ENCODE measurements at regions not wholly inside any gene's neighbourhood (a gene's known extent, or its start where the extent isn't known, plus 50 kb on each side); places are given as distances from the start of the nearest gene placed in this dataset.

GRCh38 chr12:30874455-30875321 lies 51.9 kb upstream of the TSPAN11 start:
- Mint-ChIP-seq H3K27ac (no peak overlapping the region), H3K27me3 (peaks cover 32% of the 10 kb centered on the region), H3K9me3 (peaks cover 2% of the 10 kb centered on the region), H3K4me3 (no peak overlapping the region), H3K36me3 (no peaks in the 10 kb centered on the region), H3K4me1 (no peaks in the 10 kb centered on the region)
- ATAC-seq = no peak

GRCh38 chr12:30870491-30871265 lies 55.9 kb upstream of the TSPAN11 start:
- Mint-ChIP-seq H3K9me3 (peaks cover 11% of the 10 kb centered on the region), H3K4me3 (no peak overlapping the region), H3K27me3 (peaks cover 8% of the 10 kb centered on the region), H3K4me1 (no peaks in the 10 kb centered on the region), H3K36me3 (no peaks in the 10 kb centered on the region), H3K27ac (no peak overlapping the region)
- no peak for ATAC-seq

DNA sequence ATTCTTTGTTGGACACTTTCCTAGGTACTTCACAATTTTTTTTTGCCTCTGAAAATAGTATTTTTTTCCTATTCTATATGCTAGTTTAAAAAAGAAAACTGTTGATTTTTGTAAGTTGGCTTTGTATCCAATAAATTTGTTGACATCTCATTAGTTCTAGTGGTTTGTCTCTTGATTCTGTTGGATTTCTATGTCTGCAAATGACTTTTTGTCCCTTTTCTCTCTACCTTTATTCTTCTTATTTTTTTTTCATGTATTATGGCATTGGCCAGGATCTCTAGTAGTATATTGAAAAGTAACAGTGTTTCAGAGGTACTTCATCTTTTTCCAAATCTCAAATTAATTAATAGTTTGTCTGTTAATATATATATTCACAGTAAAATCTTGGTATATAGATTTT lies 59.1 kb upstream of the TSPAN11 start:
- Mint-ChIP-seq H3K36me3 (no peaks in the 10 kb centered on the region), H3K27me3 (peaks cover 8% of the 10 kb centered on the region), H3K9me3 (peaks cover 14% of the 10 kb centered on the region), H3K4me3 (no peak overlapping the region), H3K27ac (no peak overlapping the region), H3K4me1 (no peaks in the 10 kb centered on the region)
- no peak for ATAC-seq

DNA sequence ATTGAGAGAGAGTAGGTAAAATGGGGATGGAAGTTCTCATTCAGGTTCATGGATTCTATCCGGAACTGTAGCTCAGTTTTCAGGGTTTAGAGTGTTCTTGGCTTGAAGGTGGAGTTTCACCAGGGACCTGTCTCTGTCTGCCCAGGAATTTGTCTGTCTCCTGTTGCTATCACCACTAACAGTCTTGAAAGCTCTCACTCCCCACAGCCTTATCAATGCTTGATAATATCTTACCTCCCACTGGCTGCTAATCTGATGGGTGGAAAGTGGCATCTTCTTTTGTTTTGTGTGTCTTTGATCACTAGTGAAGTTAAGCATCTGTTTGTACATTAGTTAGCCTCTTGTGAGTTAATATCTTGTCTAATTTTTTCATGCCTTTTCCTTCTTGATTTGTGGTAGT lies 60.3 kb upstream of the TSPAN11 start:
- Mint-ChIP-seq H3K9me3 (peaks cover 14% of the 10 kb centered on the region), H3K36me3 (no peaks in the 10 kb centered on the region), H3K27me3 (peaks cover 8% of the 10 kb centered on the region), H3K4me3 (no peak overlapping the region), H3K27ac (no peak overlapping the region), H3K4me1 (no peaks in the 10 kb centered on the region)
- no peak for ATAC-seq

- no peaks in the 10 kb centered on the region for H3K4me1 Mint-ChIP-seq
- H3K9me3 Mint-ChIP-seq = peaks cover 9% of the 10 kb centered on the region
- no peaks in the 10 kb centered on the region for H3K27me3 Mint-ChIP-seq
- H3K4me3 Mint-ChIP-seq = no peak overlapping the region
- no peaks in the 10 kb centered on the region for H3K36me3 Mint-ChIP-seq
- H3K27ac Mint-ChIP-seq = no peak overlapping the region
- ATAC-seq = no peak
Measured at GRCh38 chr12:30863839-30864238, 62.7 kb upstream of the TSPAN11 start.

DNA sequence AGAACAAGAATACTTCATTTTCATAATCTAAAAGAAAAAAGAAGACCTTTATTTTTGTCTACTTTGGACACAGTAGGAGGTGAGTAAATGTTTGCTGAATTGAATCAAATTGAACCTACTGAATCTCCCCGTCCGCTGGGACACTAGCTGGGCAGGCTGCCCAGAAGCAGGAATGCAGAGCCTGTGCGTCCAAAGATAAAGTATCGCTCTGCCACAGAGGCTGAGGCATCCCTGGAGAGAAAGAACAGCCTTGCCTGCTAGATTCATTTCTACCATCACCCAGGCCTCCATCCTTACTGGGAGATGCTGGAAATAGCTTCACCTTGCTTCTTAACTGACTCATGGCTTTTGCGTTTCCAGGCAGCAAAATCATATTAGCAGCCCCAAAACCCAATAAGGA lies 64.1 kb upstream of the TSPAN11 start:
- ATAC-seq = no peak
- H3K9me3 Mint-ChIP-seq = peaks cover 9% of the 10 kb centered on the region
- H3K36me3 Mint-ChIP-seq = no peaks in the 10 kb centered on the region
- H3K4me1 Mint-ChIP-seq = no peaks in the 10 kb centered on the region
- no peak overlapping the region for H3K4me3 Mint-ChIP-seq
- no peak overlapping the region for H3K27ac Mint-ChIP-seq
- H3K27me3 Mint-ChIP-seq = no peaks in the 10 kb centered on the region

GRCh38 chr12:30859226-30859625 lies 67.3 kb upstream of the TSPAN11 start:
- no peaks in the 10 kb centered on the region for H3K4me1 Mint-ChIP-seq
- H3K36me3 Mint-ChIP-seq = no peaks in the 10 kb centered on the region
- H3K9me3 Mint-ChIP-seq = no peaks in the 10 kb centered on the region
- H3K4me3 Mint-ChIP-seq = no peak overlapping the region
- no peaks in the 10 kb centered on the region for H3K27me3 Mint-ChIP-seq
- H3K27ac Mint-ChIP-seq = no peak overlapping the region
- no peak for ATAC-seq

DNA sequence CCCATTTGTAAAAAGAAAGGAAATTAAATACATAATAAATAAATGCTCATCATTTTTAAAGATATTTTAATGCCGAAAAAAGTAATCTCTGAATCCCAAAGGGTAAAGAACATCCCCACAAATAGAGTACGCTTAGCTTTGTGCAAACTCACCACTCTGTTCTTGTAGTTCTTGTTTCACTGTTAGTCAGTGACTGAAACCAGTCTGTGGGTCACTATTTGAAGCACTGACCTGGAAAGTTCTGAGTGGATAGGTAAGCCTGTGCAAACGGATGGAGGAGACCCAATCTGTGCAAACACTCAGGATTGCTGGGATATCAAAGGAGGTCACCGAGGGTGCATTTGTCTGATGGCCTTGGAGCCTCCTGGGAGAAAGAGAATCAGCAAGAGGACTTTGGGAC lies 68.1 kb upstream of the TSPAN11 start:
- Mint-ChIP-seq H3K4me1 (no peaks in the 10 kb centered on the region), H3K4me3 (no peak overlapping the region), H3K36me3 (no peaks in the 10 kb centered on the region), H3K27ac (no peak overlapping the region), H3K27me3 (no peaks in the 10 kb centered on the region), H3K9me3 (no peaks in the 10 kb centered on the region)
- peak; percentile 17 for ATAC-seq

- Mint-ChIP-seq H3K4me3 (no peak overlapping the region), H3K27ac (no peak overlapping the region), H3K4me1 (peaks cover 9% of the 10 kb centered on the region), H3K9me3 (no peaks in the 10 kb centered on the region), H3K36me3 (no peaks in the 10 kb centered on the region), H3K27me3 (no peaks in the 10 kb centered on the region)
- ATAC-seq = peak; percentile 49
Measured at GRCh38 chr12:30853561-30854133, 72.9 kb upstream of the TSPAN11 start.

GRCh38 chr12:30850684-30851083 lies 75.9 kb upstream of the TSPAN11 start:
- no peak for ATAC-seq
- Mint-ChIP-seq H3K36me3 (no peaks in the 10 kb centered on the region), H3K4me3 (peak overlapping the region; percentile 21), H3K27me3 (no peaks in the 10 kb centered on the region), H3K9me3 (no peaks in the 10 kb centered on the region), H3K27ac (peak overlapping the region; percentile 91), H3K4me1 (peaks cover 9% of the 10 kb centered on the region)

DNA sequence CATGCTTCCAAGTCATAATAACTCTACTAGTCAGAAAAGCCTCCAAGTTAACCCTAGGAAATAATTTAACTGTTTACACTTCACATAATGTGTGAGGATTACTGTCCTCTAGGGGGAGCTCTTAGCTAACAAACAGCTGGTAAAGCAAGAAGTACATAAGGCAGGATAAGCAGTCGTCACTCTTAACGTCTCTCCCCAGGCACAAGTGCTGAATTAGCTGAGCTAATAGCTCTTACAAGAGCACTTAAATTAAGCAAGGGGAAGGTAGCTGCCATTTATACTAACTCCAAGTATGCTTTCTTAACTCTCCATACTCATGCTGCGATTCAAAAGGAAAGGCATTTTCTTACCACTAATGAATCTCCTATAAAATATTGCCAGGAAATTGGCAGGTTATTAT lies 79.3 kb upstream of the TSPAN11 start:
- no peak for ATAC-seq
- H3K36me3 Mint-ChIP-seq = no peaks in the 10 kb centered on the region
- peaks cover 16% of the 10 kb centered on the region for H3K4me1 Mint-ChIP-seq
- no peaks in the 10 kb centered on the region for H3K9me3 Mint-ChIP-seq
- no peak overlapping the region for H3K4me3 Mint-ChIP-seq
- H3K27ac Mint-ChIP-seq = no peak overlapping the region
- no peaks in the 10 kb centered on the region for H3K27me3 Mint-ChIP-seq

GRCh38 chr12:30846776-30847175 lies 79.8 kb upstream of the TSPAN11 start:
- ATAC-seq = no peak
- Mint-ChIP-seq H3K9me3 (no peaks in the 10 kb centered on the region), H3K4me1 (peaks cover 11% of the 10 kb centered on the region), H3K4me3 (no peak overlapping the region), H3K27ac (no peak overlapping the region), H3K36me3 (no peaks in the 10 kb centered on the region), H3K27me3 (no peaks in the 10 kb centered on the region)

DNA sequence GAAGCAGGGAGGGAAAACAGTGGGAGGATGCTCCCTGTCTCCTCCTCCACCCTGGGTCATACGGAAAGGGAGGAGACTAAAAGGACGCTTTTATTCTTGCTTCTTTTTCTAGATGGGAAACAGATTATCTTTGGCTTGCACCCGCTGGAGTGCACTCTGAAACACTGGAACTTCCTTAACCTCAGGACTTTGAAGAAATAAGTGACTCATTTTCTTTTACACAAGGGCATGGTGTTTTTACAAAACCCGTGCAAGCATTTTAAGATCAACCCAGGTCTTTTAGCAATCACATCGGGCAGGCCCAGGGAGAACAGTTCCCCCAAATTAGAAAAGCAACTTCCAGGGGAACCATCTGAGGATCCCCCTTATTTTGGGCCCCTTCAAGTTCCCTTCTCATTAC lies 80.9 kb upstream of the TSPAN11 start:
- ATAC-seq = no peak
- H3K27me3 Mint-ChIP-seq = no peaks in the 10 kb centered on the region
- no peak overlapping the region for H3K27ac Mint-ChIP-seq
- no peak overlapping the region for H3K4me3 Mint-ChIP-seq
- no peaks in the 10 kb centered on the region for H3K9me3 Mint-ChIP-seq
- H3K36me3 Mint-ChIP-seq = no peaks in the 10 kb centered on the region
- peaks cover 7% of the 10 kb centered on the region for H3K4me1 Mint-ChIP-seq

DNA sequence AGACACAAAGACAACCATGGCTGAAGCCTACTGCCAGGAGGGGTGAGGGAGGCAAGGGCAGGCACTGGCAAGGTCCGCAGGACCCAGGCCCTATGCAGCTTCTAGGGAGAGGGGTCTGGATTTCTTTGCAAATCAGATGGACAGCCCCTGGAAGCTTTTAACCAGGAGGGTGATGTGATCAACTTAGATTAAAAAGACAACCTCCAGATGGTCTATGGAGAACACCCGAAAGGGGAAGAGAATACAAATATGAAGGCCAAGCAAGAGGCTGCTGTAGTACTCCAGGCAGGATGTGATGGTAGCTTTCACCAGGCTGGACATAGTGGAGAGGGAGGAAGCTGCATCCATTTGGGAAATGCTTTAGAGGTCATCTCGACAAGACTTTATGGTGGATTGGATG lies 83.3 kb upstream of the TSPAN11 start:
- Mint-ChIP-seq H3K27me3 (no peaks in the 10 kb centered on the region), H3K9me3 (no peaks in the 10 kb centered on the region), H3K4me3 (no peak overlapping the region), H3K27ac (no peak overlapping the region), H3K4me1 (peaks cover 7% of the 10 kb centered on the region), H3K36me3 (no peaks in the 10 kb centered on the region)
- no peak for ATAC-seq

DNA sequence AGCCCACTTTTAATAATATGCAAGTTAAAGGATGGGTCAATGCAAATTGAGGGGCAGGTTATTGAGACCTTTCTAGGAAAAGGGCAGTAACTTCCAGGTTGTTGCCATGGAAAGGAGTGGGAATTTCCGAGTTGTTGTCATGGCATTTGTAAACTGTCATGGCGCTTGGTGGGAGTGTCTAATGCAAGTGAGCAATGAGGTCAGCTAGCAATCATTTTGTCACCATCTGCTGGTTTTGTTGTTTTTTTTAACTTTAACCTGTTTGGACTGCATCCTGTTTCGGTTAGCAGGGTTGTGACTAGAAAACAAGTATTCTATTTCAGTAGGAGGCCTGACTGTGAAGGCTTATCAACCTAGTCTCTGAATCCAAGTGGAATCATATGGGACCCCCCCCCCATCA lies 85.8 kb upstream of the TSPAN11 start:
- Mint-ChIP-seq H3K36me3 (no peaks in the 10 kb centered on the region), H3K27ac (no peak overlapping the region), H3K27me3 (peaks cover 19% of the 10 kb centered on the region), H3K4me3 (no peak overlapping the region), H3K4me1 (peaks cover 7% of the 10 kb centered on the region), H3K9me3 (no peaks in the 10 kb centered on the region)
- ATAC-seq = no peak

Measured in stimulated activated memory B cell treated with anti-CD40 and anti-IgM and Interleukin-4, amounts not matched to agents 10 μg/mL and 1 μg/mL and 100 μg/mL, for 72 hours (primary cell).